GM19035 (cell line): ENCODE measurements at regions not wholly inside any gene's neighbourhood (a gene's known extent, or its start where the extent isn't known, plus 50 kb on each side); places are given as distances from the start of the nearest gene placed in this dataset.

Experiments
- ATAC-seq: cut with Tn5 transposase; IDR thresholded peaks from one replicate; pipeline ENCODE4 v1.9.1; 2021; ENCODE audit not compliant: unreplicated experiment

DNA sequence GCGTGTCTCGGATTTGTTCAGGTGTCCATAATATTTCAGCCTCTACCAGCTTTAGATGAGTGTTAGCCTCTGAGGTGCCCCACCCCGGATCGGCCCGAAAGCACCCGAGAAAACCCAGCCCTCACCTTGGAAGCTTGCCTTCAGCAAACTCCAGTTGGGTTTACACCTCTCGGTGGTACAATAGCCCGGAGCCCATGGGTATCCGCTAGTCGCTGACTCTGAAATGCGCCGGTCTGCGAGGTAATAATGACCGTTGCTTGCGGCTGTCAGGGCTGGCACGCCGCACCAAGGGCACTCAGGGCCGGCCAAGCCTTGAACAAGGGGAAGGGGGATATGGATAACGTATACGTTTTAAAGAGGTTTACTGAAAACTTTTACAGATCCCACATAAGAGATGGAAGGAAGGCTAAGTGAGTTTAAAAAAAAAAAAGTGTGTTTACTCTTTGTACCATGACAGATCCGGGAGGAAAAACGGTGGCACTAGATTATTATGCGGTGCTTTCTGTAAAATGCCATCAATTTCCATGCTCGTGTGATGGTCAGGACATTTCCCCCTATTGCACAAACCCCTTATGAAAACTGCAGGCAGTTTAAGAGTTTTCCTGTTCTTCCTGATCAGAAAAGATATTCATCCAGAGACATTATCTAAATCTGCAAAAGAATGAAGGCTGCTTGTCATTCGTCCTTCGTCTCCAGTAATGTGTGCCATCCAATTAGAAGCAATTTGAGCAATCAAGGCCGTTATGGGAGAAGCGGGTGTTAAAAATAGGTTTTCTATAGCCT lies 124.2 kb downstream of the TMEM161B start:
- no peak for ATAC-seq

DNA sequence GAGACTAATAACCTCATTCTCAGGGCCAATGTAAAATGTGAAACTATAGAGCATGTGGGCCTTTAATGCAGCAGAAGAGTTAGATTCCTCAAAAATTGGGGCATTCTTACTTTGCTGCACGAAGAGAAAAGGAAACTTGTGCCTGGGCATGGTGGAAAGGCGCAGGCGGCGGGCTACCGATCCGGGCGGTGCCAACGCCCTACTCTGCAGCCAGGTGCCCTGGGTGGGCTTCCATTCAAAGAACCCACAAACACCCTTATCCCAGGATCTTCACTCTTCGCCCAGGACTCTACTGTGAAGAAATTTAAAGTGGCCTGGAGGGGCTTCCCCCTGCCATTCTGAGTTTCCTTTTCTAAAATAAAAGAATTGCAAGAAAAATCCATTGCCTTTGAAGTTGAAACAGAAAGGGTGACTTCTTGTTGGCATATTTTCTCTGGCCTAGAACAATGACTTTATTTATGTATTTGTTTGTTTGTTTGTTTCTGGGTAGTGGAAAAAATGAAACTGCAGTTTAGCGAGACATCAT lies 124.9 kb downstream of the TMEM161B start:
- no peak for ATAC-seq

DNA sequence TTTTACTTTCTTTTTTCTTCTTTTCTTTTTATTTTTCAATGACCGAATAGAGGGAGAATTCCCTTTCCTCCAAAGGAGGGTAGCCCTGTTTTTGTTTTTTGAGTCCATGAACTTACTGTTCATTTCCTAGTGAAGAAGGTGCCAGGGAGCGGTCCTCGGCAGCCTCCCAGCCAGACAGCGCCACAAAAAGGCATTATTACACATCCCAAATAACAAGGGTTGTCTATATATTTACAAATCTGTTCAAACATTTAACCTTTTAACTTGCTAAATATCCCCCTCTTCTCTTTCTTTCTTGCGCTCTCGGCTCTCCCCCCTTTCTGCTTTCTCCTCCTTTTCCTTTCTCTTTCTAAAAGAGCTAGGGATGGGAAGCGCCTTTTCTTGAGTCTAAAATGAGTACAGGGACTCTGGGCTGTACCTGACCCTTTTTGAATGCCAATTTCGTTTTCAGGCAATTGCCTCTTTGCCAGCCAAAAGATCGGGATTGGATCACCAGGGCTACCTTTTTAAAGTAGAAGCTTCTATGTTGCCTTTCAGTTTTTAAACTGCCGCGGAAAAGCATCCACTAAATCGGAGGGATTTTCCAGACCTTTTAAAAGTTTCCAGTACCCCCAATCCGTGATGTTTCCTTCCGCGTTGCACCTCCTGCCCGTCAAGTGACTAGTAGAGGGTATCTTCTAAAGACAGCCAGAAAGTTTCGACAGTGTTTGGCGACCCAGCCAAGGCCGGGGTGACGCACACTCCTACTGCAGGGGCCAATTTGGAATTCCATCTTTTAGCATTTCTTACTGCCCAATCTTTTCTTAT lies 125.6 kb downstream of the TMEM161B start:
- no peak for ATAC-seq

DNA sequence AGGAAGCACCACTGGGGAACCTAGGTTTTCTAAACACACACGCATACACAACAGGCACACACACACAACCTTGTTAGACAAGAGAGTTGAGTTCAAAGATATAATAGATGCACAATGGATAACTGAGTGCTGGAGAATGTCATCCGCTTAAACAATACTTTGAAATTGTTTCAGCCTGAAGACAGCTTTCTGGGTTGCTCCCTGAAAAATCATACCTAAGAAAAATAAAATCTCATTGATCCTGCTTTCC lies 126.1 kb downstream of the TMEM161B start:
- ATAC-seq, result no peak

DNA sequence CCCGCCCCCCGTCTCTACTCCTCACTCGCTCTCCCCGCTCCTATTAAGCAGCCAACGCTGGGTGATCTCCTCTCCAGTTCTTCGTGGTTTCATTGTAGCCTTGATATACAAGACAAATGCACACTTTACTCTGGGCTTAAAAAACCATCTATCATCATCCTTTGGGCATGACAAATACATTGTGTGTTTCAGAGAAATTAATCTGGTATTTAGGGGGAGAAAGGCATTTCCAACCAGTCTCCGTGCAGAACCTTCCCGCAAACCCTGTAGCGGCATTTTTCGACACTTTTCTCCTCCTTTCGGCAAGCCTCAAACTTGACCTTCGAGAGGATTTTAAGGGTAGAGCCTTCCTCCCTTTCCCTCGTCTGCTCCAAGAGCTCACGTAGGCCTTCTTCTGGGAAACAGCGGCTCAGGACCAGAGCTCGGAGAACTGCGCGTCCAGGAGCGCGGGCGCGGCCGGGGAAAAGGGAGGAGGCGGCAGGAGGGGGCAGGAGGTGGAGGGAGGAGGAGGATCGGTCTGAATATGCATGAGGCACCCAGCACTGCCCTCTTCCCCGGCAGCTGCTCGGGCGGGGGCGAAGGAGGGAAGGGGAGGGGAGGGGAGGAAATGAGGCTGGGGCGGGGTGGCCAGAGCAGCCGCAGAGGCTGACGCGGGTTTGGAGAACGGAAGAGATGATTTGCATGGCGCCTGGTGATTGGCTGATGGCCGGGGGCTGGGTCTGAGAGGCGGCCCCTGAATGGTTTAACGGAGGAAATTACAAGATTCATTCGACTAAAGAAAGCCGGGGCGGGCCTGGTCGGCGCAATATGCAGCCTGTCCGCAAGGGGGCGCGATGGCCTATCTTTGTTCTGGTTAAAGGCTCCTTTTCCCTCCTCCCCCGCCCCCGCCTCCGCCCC lies 127.5 kb downstream of the TMEM161B start:
- peak; percentile 88 for ATAC-seq

DNA sequence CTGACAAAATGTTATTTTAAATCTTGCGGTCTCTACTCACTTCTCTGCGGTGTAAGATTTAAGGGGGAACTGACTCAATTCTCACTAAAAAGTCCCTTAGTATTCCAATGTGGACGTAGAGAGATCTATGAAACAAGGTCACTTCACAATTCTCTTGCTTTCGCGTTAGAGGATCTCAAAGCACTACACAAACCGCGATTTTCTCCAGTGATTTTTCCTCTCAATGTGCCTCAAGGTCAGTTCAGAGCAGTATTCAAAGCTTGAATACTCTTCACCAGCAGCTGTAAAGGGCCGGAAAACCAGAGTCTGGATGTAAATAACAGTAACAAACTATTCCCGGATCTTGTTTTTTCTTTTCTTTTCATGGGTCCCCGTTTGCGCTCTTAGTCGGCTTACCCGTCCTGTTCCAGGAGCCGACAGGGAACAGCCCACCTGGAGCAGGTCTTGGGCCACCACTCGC lies 128.2 kb downstream of the TMEM161B start:
- no peak for ATAC-seq

DNA sequence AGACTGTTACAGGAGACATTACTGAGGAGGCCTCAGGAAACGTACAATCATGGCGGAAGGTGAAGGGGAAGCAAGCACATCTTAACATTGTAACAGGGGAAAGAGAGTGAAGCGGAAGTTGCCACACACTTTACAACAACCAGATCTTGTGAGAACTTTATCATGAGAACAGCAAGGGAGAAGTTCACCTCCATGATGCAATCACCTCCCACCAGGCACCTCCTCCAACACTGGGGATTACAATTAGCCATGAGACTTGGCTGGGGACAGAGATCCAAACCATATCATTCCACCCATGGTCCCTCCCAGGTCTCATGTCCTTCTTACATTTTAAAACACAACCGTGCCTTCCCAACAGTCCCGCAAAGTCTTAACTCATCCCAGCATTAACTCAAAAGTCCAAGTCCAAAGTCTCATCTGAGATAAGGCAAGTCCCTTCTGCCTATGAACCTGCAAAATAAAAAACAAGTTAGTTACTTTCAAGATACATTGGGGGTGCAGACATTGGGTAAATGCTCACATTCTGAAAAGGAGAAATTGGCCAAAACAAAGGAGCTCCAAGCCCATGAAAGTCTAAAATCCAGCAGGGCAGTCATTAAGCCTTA lies 138.3 kb downstream of the TMEM161B start:
- ATAC-seq, result no peak

DNA sequence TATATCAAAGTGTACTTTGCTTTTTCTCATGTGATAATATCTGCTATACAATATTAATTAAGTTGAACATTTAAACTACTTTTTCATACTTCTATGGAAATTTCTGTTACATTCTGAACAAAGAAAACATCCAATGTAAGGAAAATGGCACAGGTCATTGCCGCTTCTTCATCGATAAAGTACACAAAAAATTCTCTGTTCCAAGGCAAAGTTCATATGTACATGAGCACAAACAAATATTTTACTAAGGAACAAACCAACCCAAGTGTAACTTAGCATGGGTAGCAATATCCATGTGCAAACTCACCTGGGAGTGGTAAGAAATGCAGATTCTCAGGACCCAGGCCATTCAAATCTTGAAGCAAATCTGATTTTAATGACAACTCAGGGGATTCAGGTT lies 139.8 kb downstream of the TMEM161B start:
- no peak for ATAC-seq

DNA sequence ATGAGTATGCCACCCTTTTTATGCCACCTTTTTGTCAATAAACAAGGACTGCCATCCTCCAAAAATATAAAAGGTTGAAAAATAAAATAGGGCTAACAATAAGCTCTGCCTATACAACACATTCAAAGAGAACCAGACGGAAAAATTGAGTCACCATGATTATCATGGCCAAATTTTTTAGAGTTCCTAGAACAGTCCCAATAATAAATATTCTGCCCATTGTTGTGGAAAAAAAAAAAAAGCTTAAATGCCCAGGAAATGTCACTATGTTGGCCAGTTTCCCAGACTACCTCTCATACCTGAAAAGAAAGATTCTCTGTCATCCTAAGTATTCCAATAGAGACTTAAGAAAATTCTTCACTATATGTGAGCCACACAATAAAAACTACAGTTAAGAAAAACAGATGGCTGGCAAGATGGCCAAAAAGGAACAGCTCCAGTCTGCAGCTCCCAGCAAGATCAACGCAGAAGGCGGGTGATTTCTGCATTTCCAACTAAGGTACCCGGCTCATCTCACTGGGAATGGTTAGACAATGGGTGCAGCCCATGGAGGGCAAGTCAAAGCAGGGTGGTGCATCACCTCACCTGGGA lies 149.0 kb downstream of the TMEM161B start:
- ATAC-seq, result no peak

DNA sequence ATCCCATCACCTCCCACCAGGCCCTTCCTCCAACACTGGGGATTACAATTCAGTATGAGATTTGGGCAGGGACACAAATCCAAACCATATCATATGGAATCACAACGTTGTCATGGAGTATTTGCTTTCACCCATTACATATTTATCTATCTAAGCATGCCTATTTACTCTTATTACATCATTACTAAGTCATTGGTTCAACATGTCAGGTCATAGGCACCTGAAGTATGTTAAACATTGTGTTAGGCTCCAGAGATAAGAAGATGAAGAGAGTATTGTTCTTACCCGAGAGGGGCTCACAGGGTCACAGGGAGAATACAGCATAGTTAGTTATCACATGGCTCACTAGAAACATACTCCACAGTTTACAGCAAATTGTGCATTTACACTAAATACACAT lies 150.5 kb downstream of the TMEM161B start:
- ATAC-seq, result no peak

DNA sequence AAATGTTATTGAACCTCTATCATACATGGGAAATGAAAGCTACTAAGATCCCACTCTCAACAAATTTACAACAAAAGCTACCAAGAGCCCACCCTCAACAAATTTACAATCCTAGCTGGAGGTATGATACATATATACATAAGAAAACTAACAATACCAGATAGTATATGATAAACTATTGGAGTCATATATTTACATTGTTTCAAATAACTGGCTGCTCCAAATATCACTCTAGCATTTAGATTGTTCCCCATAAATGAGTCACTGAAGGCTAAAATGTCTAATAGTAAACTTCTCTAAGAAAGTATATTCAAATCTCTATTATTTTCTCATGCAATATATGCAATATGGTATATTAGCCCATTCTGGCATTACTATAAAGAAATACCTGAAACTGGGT lies 151.1 kb downstream of the TMEM161B start:
- no peak for ATAC-seq

DNA sequence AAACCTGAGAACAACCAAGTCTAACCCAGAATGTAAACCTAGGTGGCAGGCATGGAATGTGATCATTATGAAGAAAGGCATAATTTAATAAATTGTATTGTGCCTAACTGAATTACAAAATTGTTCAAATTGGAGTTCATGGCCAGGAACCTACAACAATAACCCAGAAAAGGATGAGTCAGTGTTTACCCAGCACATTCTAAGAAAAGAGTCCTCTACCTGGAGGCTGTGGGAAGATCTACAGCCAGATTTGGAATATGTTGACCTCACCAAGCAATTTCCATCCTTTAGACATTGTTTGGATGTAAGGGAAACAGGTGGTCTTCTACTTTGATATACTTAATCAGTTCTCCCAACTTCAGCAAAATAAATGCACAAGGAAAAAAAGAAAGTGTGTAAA lies 152.2 kb downstream of the TMEM161B start:
- ATAC-seq, result no peak

DNA sequence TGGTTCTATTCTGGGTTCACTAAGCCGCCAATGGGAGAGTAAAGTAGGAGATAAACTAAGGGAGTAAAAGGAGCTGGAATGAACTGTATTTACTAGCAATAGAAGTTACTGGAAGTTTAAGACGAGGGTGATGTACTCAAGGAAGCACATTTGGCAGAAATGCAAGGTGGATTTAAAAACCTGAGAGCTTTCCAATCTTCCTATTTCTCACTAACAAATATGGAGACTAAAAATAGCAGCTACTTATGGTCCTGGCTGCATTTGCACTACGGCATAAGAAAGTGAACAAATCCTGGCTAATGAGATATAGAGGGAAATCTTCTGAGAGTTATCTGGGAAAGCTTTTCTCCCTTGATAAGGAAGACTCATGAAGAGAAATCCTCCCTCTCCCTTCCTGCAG lies 153.4 kb downstream of the TMEM161B start:
- ATAC-seq, result no peak

DNA sequence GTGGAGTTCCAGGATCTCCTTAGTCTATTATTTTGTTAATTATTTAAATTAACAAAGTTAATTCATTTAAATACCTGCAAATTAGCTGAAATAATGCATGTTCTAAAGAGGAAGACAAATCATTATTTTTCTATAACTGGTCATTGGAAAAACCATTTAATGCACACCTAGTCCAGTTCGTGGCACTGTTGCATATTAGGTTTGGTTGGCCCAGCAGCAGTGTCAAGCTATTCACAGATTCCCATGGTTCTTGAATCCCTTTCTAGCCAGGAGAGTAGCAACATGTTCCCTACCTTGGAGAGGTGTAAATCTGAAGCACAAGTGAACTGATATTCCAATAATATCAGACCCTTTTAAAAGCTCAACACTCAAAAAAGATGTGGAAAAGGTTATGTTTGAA lies 155.2 kb downstream of the TMEM161B start:
- no peak for ATAC-seq

DNA sequence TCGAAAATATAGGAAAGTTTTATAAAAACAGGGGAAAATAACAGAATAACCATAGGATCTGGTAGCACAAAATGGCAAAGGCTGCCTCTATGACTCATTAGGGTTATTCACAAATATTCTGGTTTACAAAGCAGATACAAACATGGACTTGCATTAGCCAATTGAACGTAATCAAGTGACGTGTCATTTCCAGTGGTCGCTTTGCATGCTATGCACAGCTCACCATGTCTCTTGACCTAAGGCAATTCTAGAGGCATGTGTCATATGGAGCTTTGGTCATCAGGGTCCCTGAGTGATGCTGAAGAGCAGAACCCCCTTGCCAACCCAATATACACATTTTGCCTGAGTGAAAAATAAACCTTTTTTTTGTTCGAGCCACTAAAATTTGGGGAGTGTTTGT lies 158.8 kb downstream of the TMEM161B start:
- no peak for ATAC-seq

DNA sequence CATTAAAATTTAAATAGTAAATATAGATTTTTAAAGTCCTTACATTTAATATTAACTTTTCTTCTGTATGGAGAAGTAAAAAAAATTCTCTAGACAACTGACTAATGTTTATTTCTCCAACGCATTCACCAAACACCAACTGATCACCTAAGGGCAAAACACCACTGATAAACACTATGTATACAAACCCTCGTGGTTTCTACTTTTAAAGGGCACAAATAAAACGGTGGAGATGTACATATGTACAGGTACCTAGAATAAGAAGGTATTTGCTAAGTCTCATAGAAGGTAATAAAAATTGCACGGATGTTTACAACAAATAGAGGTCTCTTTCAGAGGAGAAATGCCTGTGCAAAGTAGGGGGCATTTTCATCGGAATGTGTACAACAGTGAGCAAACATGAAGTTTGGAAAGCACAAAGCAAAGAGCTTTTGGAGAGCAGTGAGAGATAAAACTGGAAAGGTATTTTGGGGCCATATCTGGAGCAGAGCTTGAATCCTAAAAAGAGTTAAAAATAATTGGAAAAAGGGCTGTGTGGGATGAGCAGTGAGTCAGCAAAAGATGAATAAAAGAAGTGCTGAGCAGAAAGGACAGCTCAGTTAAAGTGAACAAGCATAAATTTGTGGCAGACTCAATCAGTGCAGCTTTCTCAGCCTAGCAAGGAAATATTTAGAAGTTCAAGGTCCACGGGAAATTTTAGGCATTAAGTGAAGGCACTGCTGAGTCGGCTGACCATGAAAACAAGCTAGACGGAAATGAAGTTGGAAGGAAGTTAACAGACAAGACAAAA lies 160.0 kb downstream of the TMEM161B start:
- ATAC-seq, result no peak

DNA sequence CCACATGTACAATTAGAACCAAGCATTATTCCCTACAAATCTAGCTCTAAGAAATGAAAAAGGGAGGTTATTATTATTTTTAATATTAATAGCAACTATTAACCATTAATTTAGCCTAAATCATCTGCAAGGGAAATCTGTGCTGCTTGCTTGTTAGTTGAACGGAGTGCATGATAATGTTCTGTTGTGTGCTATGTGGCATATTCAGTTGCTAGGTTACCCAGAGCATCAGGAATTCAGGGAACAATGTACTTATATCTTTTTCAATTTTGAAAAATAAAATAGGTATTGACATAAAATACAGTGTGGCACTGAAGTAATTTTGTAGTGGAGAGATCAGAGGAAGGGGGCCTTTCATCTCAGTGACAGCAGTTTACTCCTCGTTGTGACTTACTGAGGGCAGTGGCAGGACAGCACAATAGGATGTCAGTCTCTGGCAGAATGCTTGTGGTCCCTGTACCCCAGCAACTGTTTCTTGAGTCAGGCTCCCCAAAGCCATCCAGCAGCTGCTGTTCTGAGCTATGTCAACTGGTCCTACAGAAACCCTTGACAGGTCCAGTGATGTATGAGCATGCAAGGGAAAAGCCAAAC lies 173.6 kb downstream of the TMEM161B start:
- ATAC-seq, result no peak

DNA sequence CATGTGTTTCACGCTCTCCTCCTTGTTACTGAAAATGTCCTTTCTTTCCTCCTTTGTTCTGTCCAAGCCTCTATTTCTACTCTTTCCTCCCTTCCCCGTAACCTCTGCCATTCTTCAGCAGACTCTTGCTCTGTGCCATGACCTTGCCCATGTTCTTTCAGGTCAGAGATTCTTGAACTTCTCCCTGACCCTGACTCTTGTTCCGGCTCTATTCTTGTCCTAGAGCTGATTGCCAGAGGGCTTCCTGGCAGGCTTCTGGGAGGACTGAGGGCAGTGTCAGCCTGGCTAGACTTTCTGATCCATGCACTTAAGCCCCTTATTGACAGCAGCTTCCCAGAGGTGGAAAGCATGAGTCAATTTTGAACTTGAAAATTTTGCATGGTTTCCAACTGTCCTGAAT lies 174.2 kb downstream of the TMEM161B start:
- ATAC-seq, result no peak

DNA sequence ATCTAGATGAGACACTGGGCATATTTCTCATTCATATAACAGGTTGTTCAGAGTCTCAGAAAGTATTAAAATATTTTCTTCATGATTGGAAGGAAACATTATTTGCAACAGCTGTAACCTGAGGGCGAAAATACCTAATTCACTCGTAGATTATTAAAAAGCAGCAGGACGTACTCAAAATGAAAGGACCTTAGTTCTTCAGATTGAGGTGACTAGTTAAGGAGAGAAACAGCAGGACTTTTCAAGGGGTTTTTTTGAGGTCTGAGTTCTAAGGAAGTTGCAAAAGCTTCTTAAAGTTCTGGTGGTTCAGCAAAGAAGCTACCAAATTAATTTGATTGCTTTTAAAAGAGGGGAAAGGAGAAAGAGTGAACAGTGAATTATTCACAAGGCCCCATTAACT lies 174.9 kb downstream of the TMEM161B start:
- peak; percentile 45 for ATAC-seq
